ENCODE measurements at regions not wholly inside any gene's neighbourhood (a gene's known extent, or its start where the extent isn't known, plus 50 kb on each side); places are given as distances from the start of the nearest gene placed in this dataset.

GRCh38 chr4:18138076-18138665 is 116.6 kb upstream of the LCORL start:
- no peak overlapping the region for H3K27ac ChIP-seq
- DNase-seq (ENCODE audit: low spot score): no peak
- CTCF ChIA-PET: interaction anchor here (0.7 kb wide), 1 partner anchor 21 kb away, joined by 3 read pairs; no protein-coding TSS in a partner anchor
- POLR2A ChIA-PET (ENCODE audit: low non-redundant PET): no interaction called here
- no peak for TF ChIP-seq CTCF (conservative IDR thresholded peaks at IDR 0.05; ENCODE audit: low read depth)

- TF ChIP-seq CTCF (conservative IDR thresholded peaks at IDR 0.05; ENCODE audit: low read depth): no peak
- no peak for DNase-seq (ENCODE audit: low spot score)
- H3K27ac ChIP-seq: no peak overlapping the region
- ChIA-PET POLR2A (ENCODE audit: low non-redundant PET) (no interaction called here), CTCF (no interaction called here)
Observed at GRCh38 chr4:18134111-18134510, 112.6 kb upstream of the LCORL start.

GRCh38 chr4:18130256-18130655 is 108.7 kb upstream of the LCORL start:
- CTCF ChIA-PET: no interaction called here
- no peak for DNase-seq (ENCODE audit: low spot score)
- POLR2A ChIA-PET (ENCODE audit: low non-redundant PET): no interaction called here
- TF ChIP-seq CTCF (conservative IDR thresholded peaks at IDR 0.05; ENCODE audit: low read depth): no peak
- no peak overlapping the region for H3K27ac ChIP-seq

GRCh38 chr4:18128241-18128640 is 106.7 kb upstream of the LCORL start:
- no peak overlapping the region for H3K27ac ChIP-seq
- ChIA-PET CTCF (interaction anchor here (0.6 kb wide), 1 partner anchor 722 kb away, joined by 3 read pairs; no protein-coding TSS in a partner anchor), POLR2A (ENCODE audit: low non-redundant PET) (no interaction called here)
- no peak for TF ChIP-seq CTCF (conservative IDR thresholded peaks at IDR 0.05; ENCODE audit: low read depth)
- no peak for DNase-seq (ENCODE audit: low spot score)

- no peak for TF ChIP-seq CTCF (conservative IDR thresholded peaks at IDR 0.05; ENCODE audit: low read depth)
- H3K27ac ChIP-seq: no peak overlapping the region
- CTCF ChIA-PET: no interaction called here
- POLR2A ChIA-PET (ENCODE audit: low non-redundant PET): no interaction called here
- peak; percentile 2 for DNase-seq (ENCODE audit: low spot score)
Observed at GRCh38 chr4:18127030-18127429, 105.5 kb upstream of the LCORL start.

GRCh38 chr4:18113710-18114331 is 92.3 kb upstream of the LCORL start:
- ChIA-PET CTCF (no interaction called here), POLR2A (ENCODE audit: low non-redundant PET) (no interaction called here)
- TF ChIP-seq CTCF (conservative IDR thresholded peaks at IDR 0.05; ENCODE audit: low read depth): no peak
- no peak overlapping the region for H3K27ac ChIP-seq
- DNase-seq (ENCODE audit: low spot score): no peak
